ENCODE measurements at regions not wholly inside any gene's neighbourhood (a gene's known extent, or its start where the extent isn't known, plus 50 kb on each side); places are given as distances from the start of the nearest gene placed in this dataset.

- no peak for TF ChIP-seq CTCF (IDR thresholded peaks at IDR 0.05; ENCODE audit: control extremely low read depth, extremely low read depth)
- no peak overlapping the region for H3K9ac ChIP-seq (ENCODE audit: insufficient read depth in 1 of 2, low read length in 2 of 2)
- peaks cover 0 to 7% (median 0%) of the 10 kb centered on the region in 5 donors for H3K4me1 ChIP-seq (ENCODE audit: control insufficient read depth in 5 of 5, insufficient read depth in 5 of 5, low read length in 5 of 5)
- DNase-seq (peak in 1 of 3 donors; percentile 25), ATAC-seq (ENCODE audit: insufficient read depth, low FRiP score) (no peak)
- H3K27ac ChIP-seq (ENCODE audit: low read depth in 1 of 2, low read length in 1 of 2) = no peak overlapping the region
- no peaks in the 10 kb centered on the region for H3K27me3 ChIP-seq (ENCODE audit: control insufficient read depth in 3 of 3, insufficient read depth in 3 of 3, low read length in 2 of 3)
- H3K9me3 ChIP-seq (ENCODE audit: control insufficient read depth in 4 of 4, insufficient read depth in 3 of 4, low read length in 3 of 4) = no peaks in the 10 kb centered on the region
- WGBS, 2 donors = 55 to 66% methylated on average over 4 of the region's 4 CpGs
- no peak overlapping the region for H3K4me3 ChIP-seq
- H3K36me3 ChIP-seq (ENCODE audit: control insufficient read depth in 4 of 4, insufficient read depth in 4 of 4, low read length in 4 of 4) = no peaks in the 10 kb centered on the region
Observed at GRCh38 chr2:39550701-39551285, 113.7 kb upstream of the MAP4K3 start.

- Histone ChIP-seq H3K4me1 (ENCODE audit: control insufficient read depth in 5 of 5, insufficient read depth in 5 of 5, low read length in 5 of 5) (no peaks in the 10 kb centered on the region), H3K27me3 (ENCODE audit: control insufficient read depth in 3 of 3, insufficient read depth in 3 of 3, low read length in 2 of 3) (no peaks in the 10 kb centered on the region), H3K36me3 (ENCODE audit: control insufficient read depth in 4 of 4, insufficient read depth in 4 of 4, low read length in 4 of 4) (no peaks in the 10 kb centered on the region), H3K27ac (ENCODE audit: low read depth in 1 of 2, low read length in 1 of 2) (no peak overlapping the region), H3K9ac (ENCODE audit: insufficient read depth in 1 of 2, low read length in 2 of 2) (no peak overlapping the region), H3K9me3 (ENCODE audit: control insufficient read depth in 4 of 4, insufficient read depth in 3 of 4, low read length in 3 of 4) (peaks cover 2 to 5% (median 4%) of the 10 kb centered on the region in 4 donors), H3K4me3 (no peak overlapping the region)
- no peak for TF ChIP-seq CTCF (IDR thresholded peaks at IDR 0.05; ENCODE audit: control extremely low read depth, extremely low read depth)
- ATAC-seq (ENCODE audit: insufficient read depth, low FRiP score) = no peak
- no peak for DNase-seq
- WGBS, 2 donors = 81% methylated on average over 1 of the region's 1 CpG
Observed at GRCh38 chr2:39558906-39559305, 106.8 kb upstream of the TMEM178A start.

- no peak for TF ChIP-seq CTCF (IDR thresholded peaks at IDR 0.05; ENCODE audit: control extremely low read depth, extremely low read depth)
- ATAC-seq (ENCODE audit: insufficient read depth, low FRiP score) = no peak
- H3K36me3 ChIP-seq (ENCODE audit: control insufficient read depth in 4 of 4, insufficient read depth in 4 of 4, low read length in 4 of 4) = no peaks in the 10 kb centered on the region
- H3K9me3 ChIP-seq (ENCODE audit: control insufficient read depth in 4 of 4, insufficient read depth in 3 of 4, low read length in 3 of 4) = peaks cover 2 to 10% (median 7%) of the 10 kb centered on the region in 4 donors
- no peaks in the 10 kb centered on the region for H3K27me3 ChIP-seq (ENCODE audit: control insufficient read depth in 3 of 3, insufficient read depth in 3 of 3, low read length in 2 of 3)
- H3K9ac ChIP-seq (ENCODE audit: insufficient read depth in 1 of 2, low read length in 2 of 2) = no peak overlapping the region
- no peak overlapping the region for H3K27ac ChIP-seq (ENCODE audit: low read depth in 1 of 2, low read length in 1 of 2)
- no peak for DNase-seq
- peaks cover 0 to 9% (median 5%) of the 10 kb centered on the region in 5 donors for H3K4me1 ChIP-seq (ENCODE audit: control insufficient read depth in 5 of 5, insufficient read depth in 5 of 5, low read length in 5 of 5)
- H3K4me3 ChIP-seq = no peak overlapping the region
Observed at GRCh38 chr2:39563572-39563971, 102.1 kb upstream of the TMEM178A start.

GRCh38 chr2:39567507-39567906 lies 98.2 kb upstream of the TMEM178A start:
- TF ChIP-seq CTCF (IDR thresholded peaks at IDR 0.05; ENCODE audit: control extremely low read depth, extremely low read depth) = no peak
- no peak for ATAC-seq (ENCODE audit: insufficient read depth, low FRiP score)
- no peak overlapping the region for H3K9ac ChIP-seq (ENCODE audit: insufficient read depth in 1 of 2, low read length in 2 of 2)
- H3K4me1 ChIP-seq (ENCODE audit: control insufficient read depth in 5 of 5, insufficient read depth in 5 of 5, low read length in 5 of 5) = peaks cover 7 to 26% (median 18%) of the 10 kb centered on the region in 5 donors
- no peak overlapping the region for H3K27ac ChIP-seq (ENCODE audit: low read depth in 1 of 2, low read length in 1 of 2)
- WGBS, 2 donors = 90 to 100% methylated on average over 1 of the region's 1 CpG
- H3K27me3 ChIP-seq (ENCODE audit: control insufficient read depth in 3 of 3, insufficient read depth in 3 of 3, low read length in 2 of 3) = no peaks in the 10 kb centered on the region
- H3K9me3 ChIP-seq (ENCODE audit: control insufficient read depth in 4 of 4, insufficient read depth in 3 of 4, low read length in 3 of 4) = peaks cover 2 to 8% (median 6%) of the 10 kb centered on the region in 4 donors
- DNase-seq = no peak
- H3K36me3 ChIP-seq (ENCODE audit: control insufficient read depth in 4 of 4, insufficient read depth in 4 of 4, low read length in 4 of 4) = no peaks in the 10 kb centered on the region
- H3K4me3 ChIP-seq = no peak overlapping the region

Data from lung (tissue), 11 donors.